NCI-H446 (cell line): ENCODE measurements at regions not wholly inside any gene's neighbourhood (a gene's known extent, or its start where the extent isn't known, plus 50 kb on each side); places are given as distances from the start of the nearest gene placed in this dataset.

Experiments
- DNase-seq, 2 experiments: peaks; one replicate each; lab custom pipeline; 2025; lab: John Stamatoyannopoulos, UW

- DNase-seq = no peak
Observed at GRCh38 chr3:31224936-31225335, 307.8 kb upstream of the STT3B start.

GRCh38 chr3:31225923-31226322, 306.8 kb upstream of the STT3B start:
- no peak for DNase-seq

GRCh38 chr3:31226346-31226745, 306.4 kb upstream of the STT3B start:
- no peak for DNase-seq

- DNase-seq = peak in 1 of 2 experiments; percentile 1
Observed at GRCh38 chr3:31227131-31227562, 305.6 kb upstream of the STT3B start.

GRCh38 chr3:31230425-31231223, 302.1 kb upstream of the STT3B start:
- DNase-seq = no peak

- DNase-seq = no peak
Observed at GRCh38 chr3:31232055-31233025, 300.4 kb upstream of the STT3B start.

GRCh38 chr3:31234145-31234544, 298.6 kb upstream of the STT3B start:
- DNase-seq = no peak

- DNase-seq = peak in 1 of 2 experiments; percentile 37
Observed at GRCh38 chr3:31235062-31235700, 297.5 kb upstream of the STT3B start.

GRCh38 chr3:31237887-31238286, 294.8 kb upstream of the STT3B start:
- DNase-seq = no peak

DNA sequence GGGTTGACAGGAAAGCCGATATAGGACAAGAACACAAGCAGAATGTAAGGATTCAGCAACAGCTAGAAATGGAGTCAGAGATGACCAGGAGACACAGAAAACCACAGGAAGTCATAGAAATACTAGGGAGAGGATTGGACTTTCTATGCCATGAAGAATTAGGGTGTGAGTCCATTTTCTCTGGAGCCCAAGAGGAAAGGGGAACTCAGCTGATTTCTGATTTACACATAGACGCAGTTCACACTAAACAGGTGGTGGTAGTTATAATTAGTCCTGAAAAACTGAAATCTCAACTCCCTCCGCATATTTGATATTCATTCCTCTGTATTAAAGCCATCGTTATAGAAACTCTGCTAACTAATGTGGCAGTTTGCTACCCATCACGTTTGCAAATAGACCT, 292.7 kb upstream of the STT3B start:
- no peak for DNase-seq

GRCh38 chr3:31240466-31240865, 292.3 kb upstream of the STT3B start:
- DNase-seq = no peak

GRCh38 chr3:31240874-31241273, 291.9 kb upstream of the STT3B start:
- no peak for DNase-seq

GRCh38 chr3:31241533-31241932, 291.2 kb upstream of the STT3B start:
- no peak for DNase-seq

DNA sequence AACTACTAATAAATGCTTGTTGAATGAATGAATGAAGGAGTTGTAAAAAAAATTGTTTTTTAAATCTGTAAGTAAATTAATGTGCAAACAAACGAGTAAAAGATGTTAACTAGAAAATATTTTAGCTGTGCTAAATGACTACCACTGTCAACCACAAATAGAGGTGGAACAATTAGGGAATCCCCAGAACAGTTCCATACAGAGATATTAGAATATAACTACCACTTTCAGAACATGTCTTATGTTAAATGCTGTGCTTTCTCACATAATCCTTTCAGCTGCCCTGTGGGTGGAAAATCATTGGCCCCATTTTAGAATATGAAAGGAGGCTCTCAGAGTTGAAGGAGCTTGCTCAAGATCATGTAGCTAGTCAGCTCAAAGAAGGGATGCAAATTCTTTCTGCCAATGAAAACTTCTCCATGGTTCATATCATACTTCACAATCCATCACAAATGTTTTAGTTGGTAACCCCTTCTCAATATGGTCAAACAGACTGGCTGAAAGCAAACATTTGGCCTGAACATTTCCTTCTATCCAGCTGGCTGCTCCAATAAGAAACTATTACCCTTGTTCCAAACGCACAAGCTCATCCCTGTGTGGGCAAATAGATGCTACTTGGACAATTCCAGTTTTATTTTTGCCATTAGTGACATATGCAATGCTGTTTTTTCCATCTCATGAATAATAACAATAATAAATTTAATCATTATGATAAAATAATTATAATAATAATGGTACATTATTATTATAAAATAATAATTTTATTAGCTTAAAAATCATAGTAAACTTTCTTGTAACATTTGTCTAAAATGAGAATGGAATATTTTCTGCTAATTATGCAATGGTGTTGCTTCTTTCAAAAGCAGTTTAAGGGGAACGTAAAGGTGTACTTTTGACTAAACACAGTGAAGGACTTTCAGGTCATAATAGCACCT, 290.4 kb upstream of the STT3B start:
- no peak for DNase-seq

- no peak for DNase-seq
Observed at GRCh38 chr3:31244929-31245817, 287.6 kb upstream of the STT3B start.

GRCh38 chr3:31246293-31247062, 286.2 kb upstream of the STT3B start:
- DNase-seq = no peak

- DNase-seq = no peak
Observed at GRCh38 chr3:31247063-31247447, 285.7 kb upstream of the STT3B start.

GRCh38 chr3:31247850-31248562, 284.7 kb upstream of the STT3B start:
- DNase-seq = no peak

DNA sequence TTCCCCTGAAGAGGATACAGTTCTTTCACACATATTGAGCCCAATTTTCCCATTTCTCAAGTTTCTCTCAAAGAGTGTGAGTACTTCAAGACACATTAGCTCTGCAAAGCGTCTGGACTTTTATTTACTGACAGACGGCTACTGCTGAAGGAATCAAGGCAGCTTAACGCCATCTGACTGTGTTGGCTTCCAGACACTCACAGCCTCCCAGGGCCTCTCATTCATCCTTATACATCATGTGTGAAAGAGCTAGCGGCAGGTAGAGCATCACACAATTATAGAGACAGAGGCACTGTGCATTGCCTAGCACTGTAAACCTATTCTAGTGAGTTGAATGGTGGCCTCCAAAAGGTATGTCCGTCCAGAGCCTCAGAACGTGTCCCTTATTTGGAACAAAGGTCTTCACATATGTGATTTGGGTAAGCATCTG, 284.1 kb upstream of the STT3B start:
- no peak for DNase-seq
